ENCODE measurements at regions not wholly inside any gene's neighbourhood (a gene's known extent, or its start where the extent isn't known, plus 50 kb on each side); places are given as distances from the start of the nearest gene placed in this dataset.

DNA sequence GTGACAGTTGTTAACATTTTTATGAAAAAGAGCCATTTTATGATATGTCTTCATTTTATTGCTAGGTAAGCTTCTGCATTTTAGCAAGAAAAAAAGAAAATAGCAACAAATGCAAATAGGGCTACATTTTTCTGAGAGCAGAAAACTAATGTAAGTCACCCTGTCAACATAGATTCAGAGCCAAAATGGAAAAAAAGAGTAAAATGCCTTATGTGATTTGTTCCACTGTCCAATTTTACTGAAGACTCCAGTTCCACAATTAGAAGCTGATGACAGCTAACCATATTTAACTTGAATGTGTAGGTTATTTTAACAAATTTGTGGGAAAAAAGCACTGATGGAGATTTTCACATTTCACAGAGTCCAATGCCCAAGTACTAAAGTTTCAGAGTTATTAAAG lies 772.3 kb downstream of the FAT4 start:
- no peak for DNase-seq (ENCODE audit: low read depth)
- no peak for TF ChIP-seq CTCF (conservative IDR thresholded peaks at IDR 0.05; ENCODE audit: control insufficient read depth, insufficient read depth, low read depth, low read length)
- no peak overlapping the region for H3K4me3 ChIP-seq (ENCODE audit: control insufficient read depth, low read depth, low read length)

- DNase-seq (ENCODE audit: low read depth), result no peak
- TF ChIP-seq CTCF (conservative IDR thresholded peaks at IDR 0.05; ENCODE audit: control insufficient read depth, insufficient read depth, low read depth, low read length), result no peak
- H3K4me3 ChIP-seq (ENCODE audit: control insufficient read depth, low read depth, low read length), result no peak overlapping the region
These were observed 782.5 kb downstream of the FAT4 start for GRCh38 chr4:126097155-126097799.

GRCh38 chr4:126106658-126107057 lies 791.9 kb downstream of the FAT4 start:
- TF ChIP-seq CTCF (conservative IDR thresholded peaks at IDR 0.05; ENCODE audit: control insufficient read depth, insufficient read depth, low read depth, low read length), result peak; percentile 37
- peak; percentile 6 for DNase-seq (ENCODE audit: low read depth)
- H3K4me3 ChIP-seq (ENCODE audit: control insufficient read depth, low read depth, low read length), result no peak overlapping the region

- H3K4me3 ChIP-seq (ENCODE audit: control insufficient read depth, low read depth, low read length), result no peak overlapping the region
- TF ChIP-seq CTCF (conservative IDR thresholded peaks at IDR 0.05; ENCODE audit: control insufficient read depth, insufficient read depth, low read depth, low read length), result no peak
- no peak for DNase-seq (ENCODE audit: low read depth)
These were observed 795.1 kb downstream of the FAT4 start for GRCh38 chr4:126109836-126110235.

GRCh38 chr4:126113058-126113457 lies 798.3 kb downstream of the FAT4 start:
- no peak for TF ChIP-seq CTCF (conservative IDR thresholded peaks at IDR 0.05; ENCODE audit: control insufficient read depth, insufficient read depth, low read depth, low read length)
- DNase-seq (ENCODE audit: low read depth), result no peak
- no peak overlapping the region for H3K4me3 ChIP-seq (ENCODE audit: control insufficient read depth, low read depth, low read length)

GRCh38 chr4:126123611-126124325 lies 809.0 kb downstream of the FAT4 start:
- peak; percentile 1 for DNase-seq (ENCODE audit: low read depth)

More at GRCh38 chr4:126123611-126124325, 809.0 kb downstream of the FAT4 start:
- no peak for TF ChIP-seq CTCF (conservative IDR thresholded peaks at IDR 0.05; ENCODE audit: control insufficient read depth, insufficient read depth, low read depth, low read length)
- H3K4me3 ChIP-seq (ENCODE audit: control insufficient read depth, low read depth, low read length), result no peak overlapping the region
